Mucosa of descending colon (tissue), 3 donors: ENCODE measurements at regions not wholly inside any gene's neighbourhood (a gene's known extent, or its start where the extent isn't known, plus 50 kb on each side); places are given as distances from the start of the nearest gene placed in this dataset.

Source experiments
- ATAC-seq: fragments of 200-7000 bp; cut with Tn5 transposase; one replicate; pipeline ENCODE4 v1.9.1; 2020; ENCODE audit warnings: mild to moderate bottlenecking, moderate library complexity
- DNase-seq, 3 donors: peaks; one replicate each; pipeline ENCODE4 v3.0.0-alpha.2; 2020
- H3K36me3 ChIP-seq: fragments of 200-600 bp; one replicate; pipeline ENCODE4 v1.8.0; 2021; ENCODE audit warnings: low read depth, mild to moderate bottlenecking
- H3K4me1 ChIP-seq: fragments of 200-600 bp; one replicate; pipeline ENCODE4 v1.8.0; 2021; ENCODE audit warnings: low read depth, mild to moderate bottlenecking
- H3K4me3 ChIP-seq: fragments of 200-600 bp; one replicate; pipeline ENCODE4 v1.8.0; 2021; ENCODE audit warnings: mild to moderate bottlenecking
- H3K9me3 ChIP-seq: fragments of 200-600 bp; one replicate; pipeline ENCODE4 v1.8.0; 2021; ENCODE audit warnings: mild to moderate bottlenecking
- intact Hi-C, 2 donors: fragments of 100-400 bp; cut with DNase I in 1 of 2; cut with micrococcal nuclease in 1 of 2; formaldehyde crosslinking; loops; one replicate each; pipeline versions ENCODE4 v1.11.0 to v1.11.1; 2022; cut with DNase I, micrococcal nuclease
- TF ChIP-seq, protein P1 (sequence below): fragments of 200-600 bp; IDR thresholded peaks from one replicate; pipeline ENCODE4 v1.8.0; 2022; ENCODE audit warnings: antibody characterized with exemption, mild to moderate bottlenecking
- donor health status: DM: no; HTN: no; CAD: no; lungs with moderate emphysema.
- donor health status: DM: no; HTN: no; CAD: no.
- donor health status: DM: no; HTN: yes; CAD: no.

GRCh38 chr2:133859578-133859977 lies 291.3 kb upstream of the NCKAP5 start:
- TF ChIP-seq, protein P1, sequence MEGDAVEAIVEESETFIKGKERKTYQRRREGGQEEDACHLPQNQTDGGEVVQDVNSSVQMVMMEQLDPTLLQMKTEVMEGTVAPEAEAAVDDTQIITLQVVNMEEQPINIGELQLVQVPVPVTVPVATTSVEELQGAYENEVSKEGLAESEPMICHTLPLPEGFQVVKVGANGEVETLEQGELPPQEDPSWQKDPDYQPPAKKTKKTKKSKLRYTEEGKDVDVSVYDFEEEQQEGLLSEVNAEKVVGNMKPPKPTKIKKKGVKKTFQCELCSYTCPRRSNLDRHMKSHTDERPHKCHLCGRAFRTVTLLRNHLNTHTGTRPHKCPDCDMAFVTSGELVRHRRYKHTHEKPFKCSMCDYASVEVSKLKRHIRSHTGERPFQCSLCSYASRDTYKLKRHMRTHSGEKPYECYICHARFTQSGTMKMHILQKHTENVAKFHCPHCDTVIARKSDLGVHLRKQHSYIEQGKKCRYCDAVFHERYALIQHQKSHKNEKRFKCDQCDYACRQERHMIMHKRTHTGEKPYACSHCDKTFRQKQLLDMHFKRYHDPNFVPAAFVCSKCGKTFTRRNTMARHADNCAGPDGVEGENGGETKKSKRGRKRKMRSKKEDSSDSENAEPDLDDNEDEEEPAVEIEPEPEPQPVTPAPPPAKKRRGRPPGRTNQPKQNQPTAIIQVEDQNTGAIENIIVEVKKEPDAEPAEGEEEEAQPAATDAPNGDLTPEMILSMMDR = no peak
- Histone ChIP-seq H3K4me1 (no peaks in the 10 kb centered on the region), H3K36me3 (no peaks in the 10 kb centered on the region), H3K9me3 (no peaks in the 10 kb centered on the region), H3K4me3 (no peak overlapping the region)
- no peak for ATAC-seq
- no peak for DNase-seq
- intact Hi-C loops = no loop called here

- H3K4me3 ChIP-seq = no peak overlapping the region
- ATAC-seq = no peak
These were observed 294.2 kb upstream of the NCKAP5 start for GRCh38 chr2:133862400-133862977.

GRCh38 chr2:133863106-133863800 lies 295.0 kb upstream of the NCKAP5 start:
- Histone ChIP-seq H3K4me1 (no peaks in the 10 kb centered on the region), H3K9me3 (no peaks in the 10 kb centered on the region), H3K36me3 (no peaks in the 10 kb centered on the region), H3K4me3 (no peak overlapping the region)
- DNase-seq = no peak
- TF ChIP-seq, protein P1 = no peak
- intact Hi-C loops = no loop called here
- no peak for ATAC-seq

More at GRCh38 chr2:133862400-133862977, 294.2 kb upstream of the NCKAP5 start:
- TF ChIP-seq, protein P1 = no peak
- intact Hi-C loops = no loop called here
- no peak for DNase-seq
- Histone ChIP-seq H3K4me1 (no peaks in the 10 kb centered on the region), H3K36me3 (no peaks in the 10 kb centered on the region), H3K9me3 (no peaks in the 10 kb centered on the region)

DNA sequence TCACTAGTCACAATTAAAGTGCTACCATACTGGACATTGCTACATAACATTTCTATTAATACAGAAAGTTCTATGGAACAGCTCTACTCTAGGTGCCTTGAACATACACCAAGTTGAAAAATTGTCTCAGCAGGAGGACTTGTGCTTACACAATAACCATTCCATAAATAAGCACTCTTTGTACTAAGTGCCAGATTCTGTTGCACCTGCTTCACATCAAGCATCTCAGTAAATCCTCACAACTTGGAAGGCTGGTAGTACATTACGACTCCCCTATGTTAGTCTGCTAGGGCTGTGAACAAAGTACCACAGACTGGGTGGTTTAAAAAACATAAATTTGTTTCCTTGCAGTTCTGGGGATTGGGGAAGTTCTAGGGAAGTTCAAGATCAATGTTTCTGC lies 296.9 kb upstream of the NCKAP5 start:
- H3K9me3 ChIP-seq = no peaks in the 10 kb centered on the region
- no peak overlapping the region for H3K4me3 ChIP-seq
- no peaks in the 10 kb centered on the region for H3K36me3 ChIP-seq
- no peaks in the 10 kb centered on the region for H3K4me1 ChIP-seq
- TF ChIP-seq, protein P1 = no peak
- ATAC-seq = no peak
- DNase-seq = no peak
- intact Hi-C loops = no loop called here

- H3K36me3 ChIP-seq = no peaks in the 10 kb centered on the region
- intact Hi-C loops = no loop called here
- H3K4me3 ChIP-seq = no peak overlapping the region
- ATAC-seq (no peak), DNase-seq (no peak)
- H3K4me1 ChIP-seq = no peaks in the 10 kb centered on the region
- TF ChIP-seq, protein P1 = no peak
- no peaks in the 10 kb centered on the region for H3K9me3 ChIP-seq
These were observed 298.9 kb upstream of the NCKAP5 start for GRCh38 chr2:133867166-133867565.
